ENCODE measurements at regions not wholly inside any gene's neighbourhood (a gene's known extent, or its start where the extent isn't known, plus 50 kb on each side); places are given as distances from the start of the nearest gene placed in this dataset.

DNA sequence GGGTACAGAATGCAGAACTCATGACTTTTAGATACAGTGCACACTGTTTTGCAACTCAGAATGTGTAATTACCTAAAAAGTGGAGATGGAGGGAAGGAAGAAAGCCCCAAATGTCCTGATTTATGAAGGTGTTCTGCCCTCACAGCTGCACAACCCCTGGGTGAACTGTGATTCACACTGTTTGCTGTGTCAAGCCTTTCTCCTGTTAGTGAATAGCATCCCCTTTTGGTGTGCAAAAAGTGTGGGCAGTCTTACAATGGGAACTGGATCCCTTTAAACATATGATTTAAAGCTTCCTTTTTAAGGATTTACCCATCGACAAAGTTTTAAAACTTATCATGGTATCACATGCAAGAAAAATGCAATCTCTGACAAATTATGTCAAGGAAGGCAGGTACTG lies 633.4 kb upstream of the EPHA7 start:
- TF ChIP-seq YY1 (IDR thresholded peaks at IDR 0.05; ENCODE audit: insufficient read depth, insufficient read length): no peak
- no peak for TF ChIP-seq SUZ12 (IDR thresholded peaks at IDR 0.05; ENCODE audit: extremely low read depth, insufficient read depth, insufficient read length)

Data from NT2/D1 (cell line).